NCI-H1694 (cell line): ENCODE measurements at regions not wholly inside any gene's neighbourhood (a gene's known extent, or its start where the extent isn't known, plus 50 kb on each side); places are given as distances from the start of the nearest gene placed in this dataset.

ENCODE experiments used
- DNase-seq: peaks from one replicate; lab custom pipeline; 2025; lab: John Stamatoyannopoulos, UW

GRCh38 chr22:27566602-27567001, 235.0 kb downstream of the MN1 start:
- DNase-seq, result no peak

- no peak for DNase-seq
Measured at GRCh38 chr22:27568265-27568664, 233.3 kb downstream of the MN1 start.

GRCh38 chr22:27571463-27572277, 229.9 kb downstream of the MN1 start:
- no peak for DNase-seq

- DNase-seq, result no peak
Measured at GRCh38 chr22:27572278-27572666, 229.3 kb downstream of the MN1 start.

GRCh38 chr22:27573280-27574001, 228.1 kb downstream of the MN1 start:
- no peak for DNase-seq

- no peak for DNase-seq
Measured at GRCh38 chr22:27574002-27574366, 227.6 kb downstream of the MN1 start.

- no peak for DNase-seq
Measured at GRCh38 chr22:27574651-27575050, 226.9 kb downstream of the MN1 start.

- DNase-seq, result no peak
Measured at GRCh38 chr22:27575348-27575747, 226.2 kb downstream of the MN1 start.

- DNase-seq, result no peak
Measured at GRCh38 chr22:27576413-27576812, 225.1 kb downstream of the MN1 start.

GRCh38 chr22:27576815-27577573, 224.6 kb downstream of the MN1 start:
- DNase-seq, result no peak

GRCh38 chr22:27577574-27577969, 224.0 kb downstream of the MN1 start:
- no peak for DNase-seq

GRCh38 chr22:27578937-27579617, 222.5 kb downstream of the MN1 start:
- DNase-seq, result no peak

GRCh38 chr22:27580311-27580897, 221.2 kb downstream of the MN1 start:
- no peak for DNase-seq

- no peak for DNase-seq
Measured at GRCh38 chr22:27581236-27581635, 220.3 kb downstream of the MN1 start.

- no peak for DNase-seq
Measured at GRCh38 chr22:27581688-27582087, 219.9 kb downstream of the MN1 start.

GRCh38 chr22:27583856-27584255, 217.7 kb downstream of the MN1 start:
- no peak for DNase-seq

GRCh38 chr22:27585141-27585540, 216.4 kb downstream of the MN1 start:
- DNase-seq, result no peak

- no peak for DNase-seq
Measured at GRCh38 chr22:27588268-27588667, 213.3 kb downstream of the MN1 start.

GRCh38 chr22:27588915-27589314, 212.6 kb downstream of the MN1 start:
- DNase-seq, result no peak

- no peak for DNase-seq
Measured at GRCh38 chr22:27591060-27591459, 210.5 kb downstream of the MN1 start.

- DNase-seq, result no peak
Measured at GRCh38 chr22:27593378-27593777, 208.2 kb downstream of the MN1 start.

- DNase-seq, result no peak
Measured at GRCh38 chr22:27594020-27594419, 207.5 kb downstream of the MN1 start.
